HL-60 (cell line): ENCODE measurements at regions not wholly inside any gene's neighbourhood (a gene's known extent, or its start where the extent isn't known, plus 50 kb on each side); places are given as distances from the start of the nearest gene placed in this dataset.

Experiments
- DNase-seq, 2 experiments: peaks; one replicate each; pipeline ENCODE4 v3.0.0-alpha.2; 2010 to 2020; ENCODE audit warnings: low read depth in 1 of 2, low spot score in 1 of 2
- H3K27ac ChIP-seq: fragments of 250-450 bp; sonication (Bioruptor Pico); replicated peaks from 2 replicates; pipeline ENCODE4 v1.5.1; 2020; ENCODE audit warnings: mild to moderate bottlenecking, moderate library complexity
- H3K27me3 ChIP-seq: fragments of 250-450 bp; sonication (Bioruptor Pico); 2 replicates; pipeline ENCODE4 v1.5.1; 2021; ENCODE audit warnings: mild to moderate bottlenecking, moderate library complexity; ENCODE audit not compliant: insufficient read depth, poor library complexity, severe bottlenecking
- H3K4me3 ChIP-seq: replicated peaks from 2 replicates; pipeline ENCODE4 v1.5.1; 2011; ENCODE audit warnings: mild to moderate bottlenecking, control low read depth, low read length; ENCODE audit not compliant: insufficient read depth
- CTCF ChIP-seq: IDR thresholded peaks from one replicate; pipeline ENCODE4 v1.5.1; 2011; ENCODE audit warnings: low read length, control low read depth, inconsistent platforms; ENCODE audit not compliant: insufficient read depth
- GABPA ChIP-seq: IDR thresholded peaks from 2 replicates; pipeline ENCODE4 v1.6.1; 2012; ENCODE audit warnings: low read depth
- POLR2AphosphoS5 ChIP-seq: IDR thresholded peaks from 2 replicates; pipeline ENCODE4 v1.6.1; 2012; ENCODE audit warnings: low read depth
- REST ChIP-seq: IDR thresholded peaks from 2 replicates; pipeline ENCODE4 v1.6.1; 2012; ENCODE audit warnings: low read depth; ENCODE audit not compliant: insufficient replicate concordance
- SPI1 ChIP-seq: IDR thresholded peaks from 2 replicates; pipeline ENCODE4 v1.6.1; 2012; ENCODE audit warnings: low read depth, mild to moderate bottlenecking, borderline replicate concordance

- TF ChIP-seq REST (no peak), SPI1 (no peak), GABPA (no peak), POLR2AphosphoS5 (no peak), CTCF (no peak)
- Histone ChIP-seq H3K4me3 (no peak overlapping the region), H3K27me3 (no peaks in the 10 kb centered on the region), H3K27ac (no peak overlapping the region)
- no peak for DNase-seq
Measured at GRCh38 chr21:19510057-19510456, 1106.5 kb upstream of the TMPRSS15 start.

DNA sequence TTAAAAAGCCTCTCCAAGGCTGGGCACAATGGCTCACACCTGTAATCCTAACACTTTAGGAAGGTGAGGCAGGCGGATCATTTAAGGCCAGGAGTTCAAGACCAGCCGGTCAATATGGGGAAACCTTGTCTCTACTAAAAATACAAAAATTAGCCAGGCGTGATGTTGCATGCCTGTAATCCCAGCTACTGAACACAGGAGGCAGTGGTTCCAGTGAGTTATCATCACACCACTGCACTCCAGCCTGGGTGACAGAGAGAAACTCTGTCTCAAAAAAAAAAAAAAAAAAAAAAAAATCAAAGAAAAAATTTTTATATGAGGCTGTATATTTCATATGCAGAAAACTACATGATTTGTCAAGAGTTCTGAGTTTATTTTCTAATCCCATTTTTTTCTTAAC, 1107.1 kb upstream of the TMPRSS15 start:
- Histone ChIP-seq H3K27me3 (no peaks in the 10 kb centered on the region), H3K4me3 (no peak overlapping the region), H3K27ac (no peak overlapping the region)
- TF ChIP-seq CTCF (no peak), POLR2AphosphoS5 (no peak), REST (no peak), GABPA (no peak), SPI1 (no peak)
- no peak for DNase-seq

DNA sequence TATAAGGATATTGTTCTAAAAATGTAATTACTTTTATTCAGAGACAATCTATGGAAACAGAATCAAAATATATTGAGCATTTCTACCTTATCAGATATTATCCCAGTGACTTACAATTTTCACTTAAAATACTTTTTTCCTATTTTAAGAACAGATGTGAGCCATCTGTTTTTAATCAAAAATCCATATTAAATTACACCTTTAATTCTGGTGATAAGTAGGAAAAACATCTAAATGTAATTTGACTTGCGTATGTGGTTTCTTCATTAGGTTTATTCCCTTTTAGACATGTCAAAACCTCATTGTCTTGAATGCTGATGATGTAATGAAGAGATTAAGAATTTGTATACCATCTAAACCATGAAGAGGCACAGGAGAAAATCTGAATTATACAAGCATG, 1118.8 kb upstream of the TMPRSS15 start:
- DNase-seq = no peak

More for the DNA sequence above, 1118.8 kb upstream of the TMPRSS15 start:
- Histone ChIP-seq H3K4me3 (no peak overlapping the region), H3K27me3 (no peaks in the 10 kb centered on the region), H3K27ac (no peak overlapping the region)
- no peak for TF ChIP-seq SPI1
- no peak for TF ChIP-seq GABPA
- no peak for TF ChIP-seq CTCF
- TF ChIP-seq REST = no peak
- no peak for TF ChIP-seq POLR2AphosphoS5
